Lower leg skin (tissue), 4 donors: ENCODE measurements at regions not wholly inside any gene's neighbourhood (a gene's known extent, or its start where the extent isn't known, plus 50 kb on each side); places are given as distances from the start of the nearest gene placed in this dataset.

Experiments
- DNase-seq, 2 donors: peaks; one replicate each; pipeline ENCODE4 v3.0.0-alpha.2; 2019; ENCODE audit warnings: low spot score in 2 of 2
- H3K4me3 ChIP-seq: fragments of 200-600 bp; sonication (generic); 2 replicates; pipeline ENCODE4 v1.5.1; 2017; ENCODE audit warnings: mild to moderate bottlenecking, low read depth; ENCODE audit not compliant: poor library complexity, severe bottlenecking
- POLR2A ChIP-seq, 2 donors: fragments of 450-650 bp; IDR thresholded peaks; one replicate each; pipeline ENCODE4 v1.6.1; 2016 to 2017; ENCODE audit warnings: antibody characterized with exemption in 2 of 2, mild to moderate bottlenecking in 1 of 2, moderate library complexity in 1 of 2
- WGBS, 2 donors: methylation state at CpG; one replicate each; pipeline ENCODE4 v1.1.5; 2018; 5-methylcytosine and 5-hydroxymethylcytosine counted together
- intact Hi-C: fragments of 100-400 bp; cut with DNase I; formaldehyde crosslinking; loops from one replicate; pipeline ENCODE4 v1.15.0; 2023; ENCODE audit warnings: low total_unique reads
- TF ChIP-seq, protein P1 (sequence below), 3 donors: fragments of 450-650 bp; IDR thresholded peaks; one replicate each; pipeline ENCODE4 v1.5.1; 2016; ENCODE audit warnings: antibody characterized with exemption in 3 of 3, mild to moderate bottlenecking in 3 of 3, moderate library complexity in 2 of 3

DNA sequence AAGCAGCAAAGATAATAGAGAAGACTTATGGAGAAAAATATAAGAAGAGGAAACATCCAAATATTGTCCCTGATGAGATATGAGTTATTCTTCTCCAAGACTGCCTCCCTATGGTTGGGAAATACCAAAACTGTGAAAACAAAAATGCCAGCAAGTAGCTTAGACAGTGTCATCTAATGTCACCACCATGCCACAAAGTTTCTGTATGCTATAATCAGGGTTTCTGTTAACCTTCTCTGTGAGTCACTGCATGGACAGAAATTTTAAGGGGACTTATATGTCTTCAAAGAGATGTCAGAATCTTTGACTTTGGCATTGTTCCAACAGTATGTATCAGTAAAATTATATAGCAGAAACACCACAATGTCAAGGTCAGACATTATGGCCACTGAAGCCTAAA is 222.6 kb downstream of the KDM5D start:
- no peak for TF ChIP-seq POLR2A (IDR thresholded peaks at IDR 0.05)
- TF ChIP-seq, protein P1, sequence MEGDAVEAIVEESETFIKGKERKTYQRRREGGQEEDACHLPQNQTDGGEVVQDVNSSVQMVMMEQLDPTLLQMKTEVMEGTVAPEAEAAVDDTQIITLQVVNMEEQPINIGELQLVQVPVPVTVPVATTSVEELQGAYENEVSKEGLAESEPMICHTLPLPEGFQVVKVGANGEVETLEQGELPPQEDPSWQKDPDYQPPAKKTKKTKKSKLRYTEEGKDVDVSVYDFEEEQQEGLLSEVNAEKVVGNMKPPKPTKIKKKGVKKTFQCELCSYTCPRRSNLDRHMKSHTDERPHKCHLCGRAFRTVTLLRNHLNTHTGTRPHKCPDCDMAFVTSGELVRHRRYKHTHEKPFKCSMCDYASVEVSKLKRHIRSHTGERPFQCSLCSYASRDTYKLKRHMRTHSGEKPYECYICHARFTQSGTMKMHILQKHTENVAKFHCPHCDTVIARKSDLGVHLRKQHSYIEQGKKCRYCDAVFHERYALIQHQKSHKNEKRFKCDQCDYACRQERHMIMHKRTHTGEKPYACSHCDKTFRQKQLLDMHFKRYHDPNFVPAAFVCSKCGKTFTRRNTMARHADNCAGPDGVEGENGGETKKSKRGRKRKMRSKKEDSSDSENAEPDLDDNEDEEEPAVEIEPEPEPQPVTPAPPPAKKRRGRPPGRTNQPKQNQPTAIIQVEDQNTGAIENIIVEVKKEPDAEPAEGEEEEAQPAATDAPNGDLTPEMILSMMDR (IDR thresholded peaks at IDR 0.05) = no peak
- no peak for DNase-seq
- intact Hi-C loops = no loop called here
- no peak overlapping the region for H3K4me3 ChIP-seq

DNA sequence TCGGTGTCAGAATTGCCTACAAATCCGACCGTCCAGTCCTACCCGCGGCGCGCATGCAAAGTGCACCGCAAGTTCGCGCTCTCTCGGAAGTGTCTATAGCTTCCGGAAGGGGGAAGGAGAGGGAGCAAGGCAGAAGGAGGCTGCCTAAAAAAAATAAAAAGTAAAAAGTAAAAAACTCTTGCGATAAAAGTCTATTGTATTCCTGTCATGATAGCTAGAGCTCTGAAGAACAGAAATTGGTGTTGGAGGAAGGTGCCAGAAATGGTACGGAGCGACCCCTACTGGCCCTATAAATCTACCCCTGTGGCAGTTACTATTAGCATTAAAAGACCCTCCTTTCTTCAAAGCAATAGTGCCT is 241.5 kb downstream of the KDM5D start:
- H3K4me3 ChIP-seq = no peak overlapping the region

GRCh38 chrY:19502169-19503091 is 242.1 kb downstream of the KDM5D start:
- DNase-seq = no peak
- H3K4me3 ChIP-seq = no peak overlapping the region
- intact Hi-C loops = no loop called here
- WGBS, 2 donors = 20% methylated on average over 26 of the region's 40 CpGs; no CpG with 5 or more reads in 1 of the 2 donors
- TF ChIP-seq, protein P1 (IDR thresholded peaks at IDR 0.05) = no peak
- TF ChIP-seq POLR2A (IDR thresholded peaks at IDR 0.05) = no peak

More for the DNA sequence above, 241.5 kb downstream of the KDM5D start:
- 34% methylated on average over 15 of the region's 15 CpGs; no CpG with 5 or more reads in 1 of the 2 donors for WGBS, 2 donors
- TF ChIP-seq POLR2A (IDR thresholded peaks at IDR 0.05) = no peak
- TF ChIP-seq, protein P1 (IDR thresholded peaks at IDR 0.05) = no peak
- intact Hi-C loops = no loop called here
- no peak for DNase-seq

DNA sequence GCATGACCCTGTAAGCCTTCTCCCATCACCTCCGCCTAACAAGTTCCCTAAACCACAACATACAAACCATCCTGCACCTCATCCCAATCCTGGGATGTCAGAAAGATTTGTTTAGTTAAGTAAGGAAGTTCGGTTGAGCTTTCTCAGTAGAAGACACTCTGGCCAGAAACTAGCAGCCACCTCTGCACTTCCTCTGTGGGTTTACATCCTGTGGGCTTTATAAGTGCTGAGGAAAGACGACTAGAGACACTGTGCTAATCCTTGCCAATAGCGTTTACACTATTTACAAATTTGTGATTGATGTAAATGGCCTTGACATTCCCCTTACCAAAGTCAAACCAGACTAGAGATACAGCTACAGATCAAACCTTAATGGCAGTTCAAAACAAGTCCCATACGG is 246.0 kb downstream of the KDM5D start:
- intact Hi-C loops = no loop called here
- no peak for DNase-seq
- WGBS, 2 donors = 67% methylated on average over 5 of the region's 5 CpGs; no CpG with 5 or more reads in 1 of the 2 donors
- TF ChIP-seq, protein P1 (IDR thresholded peaks at IDR 0.05) = no peak
- TF ChIP-seq POLR2A (IDR thresholded peaks at IDR 0.05) = no peak
- no peak overlapping the region for H3K4me3 ChIP-seq

- no peak for TF ChIP-seq POLR2A (IDR thresholded peaks at IDR 0.05)
- TF ChIP-seq, protein P1 (IDR thresholded peaks at IDR 0.05) = no peak
- intact Hi-C loops = no loop called here
- no peak for DNase-seq
- H3K4me3 ChIP-seq = no peak overlapping the region
- WGBS, 2 donors = 89% methylated on average over 3 of the region's 3 CpGs; no CpG with 5 or more reads in 1 of the 2 donors
Observed at GRCh38 chrY:19487494-19487893, 257.0 kb downstream of the KDM5D start.
